HG02973 (cell line): ENCODE measurements at regions not wholly inside any gene's neighbourhood (a gene's known extent, or its start where the extent isn't known, plus 50 kb on each side); places are given as distances from the start of the nearest gene placed in this dataset.
A peak's percentile ranks its signal among the peaks of the same experiment; 100 is the strongest.
"Not testable (repeated sequence)": the region's sequence is repeated elsewhere in the genome, so short reads cannot be mapped to it uniquely, and the experiment has no call there.

Source experiments
- ATAC-seq: cut with Tn5 transposase; IDR thresholded peaks from one replicate; pipeline ENCODE4 v1.9.1; 2021; ENCODE audit warnings: moderate library complexity; ENCODE audit not compliant: unreplicated experiment

- no peak for ATAC-seq
Observed at GRCh38 chr1:204780630-204781029, 90.0 kb upstream of the NFASC start.

- ATAC-seq = no peak
Observed at GRCh38 chr1:204782118-204782700, 88.5 kb upstream of the NFASC start.

GRCh38 chr1:204785023-204785422, 85.6 kb upstream of the NFASC start:
- ATAC-seq = not testable (repeated sequence)

- no peak for ATAC-seq
Observed at GRCh38 chr1:204788470-204788869, 82.2 kb upstream of the NFASC start.

- no peak for ATAC-seq
Observed at GRCh38 chr1:204791453-204792353, 79.0 kb upstream of the NFASC start.

- ATAC-seq = no peak
Observed at GRCh38 chr1:204792354-204792692, 78.3 kb upstream of the NFASC start.

GRCh38 chr1:204793259-204793914, 77.3 kb upstream of the NFASC start:
- no peak for ATAC-seq

GRCh38 chr1:204796886-204797285, 73.8 kb upstream of the NFASC start:
- not testable (repeated sequence) for ATAC-seq

- ATAC-seq = no peak
Observed at GRCh38 chr1:204797401-204797800, 73.3 kb upstream of the NFASC start.

GRCh38 chr1:204799630-204800029, 71.0 kb upstream of the NFASC start:
- no peak for ATAC-seq

GRCh38 chr1:204801211-204801610, 69.5 kb upstream of the NFASC start:
- ATAC-seq = no peak

GRCh38 chr1:204802401-204803175, 68.1 kb upstream of the NFASC start:
- ATAC-seq = no peak

- no peak for ATAC-seq
Observed at GRCh38 chr1:204803607-204804006, 67.1 kb upstream of the NFASC start.

- peak; percentile 86 for ATAC-seq
Observed at GRCh38 chr1:204806943-204807687, 63.5 kb upstream of the NFASC start.

GRCh38 chr1:204809488-204809887, 61.2 kb upstream of the NFASC start:
- ATAC-seq = no peak

GRCh38 chr1:204812842-204813241, 57.8 kb upstream of the NFASC start:
- no peak for ATAC-seq

- no peak for ATAC-seq
Observed at GRCh38 chr1:204813522-204813921, 57.1 kb upstream of the NFASC start.

- no peak for ATAC-seq
Observed at GRCh38 chr1:204814166-204814884, 56.3 kb upstream of the NFASC start.

- no peak for ATAC-seq
Observed at GRCh38 chr1:204817341-204817740, 53.3 kb upstream of the NFASC start.

GRCh38 chr1:204818998-204819397, 51.7 kb upstream of the NFASC start:
- ATAC-seq = no peak
